NOMO-1 treated with DMSO at 0.1 percent for 48 hours (cell line): ENCODE measurements at regions not wholly inside any gene's neighbourhood (a gene's known extent, or its start where the extent isn't known, plus 50 kb on each side); places are given as distances from the start of the nearest gene placed in this dataset.

ENCODE experiments used
- DNase-seq: peaks from one replicate; lab custom pipeline; 2025; ENCODE audit not compliant: unreplicated experiment; lab: John Stamatoyannopoulos, UW

DNA sequence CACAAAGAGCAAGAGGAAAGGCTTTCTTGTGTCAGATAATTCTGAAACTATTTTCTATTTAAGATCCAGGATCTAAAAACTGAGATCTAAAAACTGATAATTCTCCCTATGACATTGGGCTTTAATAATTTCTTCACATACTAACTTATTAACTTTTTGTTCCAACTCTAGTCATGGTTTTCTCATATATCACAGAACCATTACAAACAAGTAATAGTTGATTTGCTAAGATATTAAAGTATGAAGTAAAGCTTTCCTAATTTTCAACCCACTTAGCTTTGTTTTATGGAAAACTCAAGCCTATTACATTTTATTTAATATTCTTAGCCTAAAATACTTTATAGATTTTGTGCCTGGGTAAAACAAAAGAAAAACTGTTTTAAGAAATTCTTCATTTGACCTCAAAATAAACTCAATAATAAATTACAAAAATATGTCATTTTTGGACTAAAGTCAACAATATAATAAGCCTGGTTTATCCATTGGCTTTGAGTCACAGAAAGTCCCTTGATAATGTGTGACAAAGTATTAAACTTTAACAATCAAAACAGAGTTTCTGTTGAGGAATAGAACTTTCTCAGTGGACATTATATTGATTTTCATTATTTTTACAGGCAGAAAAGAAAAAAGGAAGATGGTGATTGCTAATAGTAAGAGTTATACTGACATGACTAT, 1142.9 kb upstream of the SORCS1 start:
- DNase-seq: no peak

DNA sequence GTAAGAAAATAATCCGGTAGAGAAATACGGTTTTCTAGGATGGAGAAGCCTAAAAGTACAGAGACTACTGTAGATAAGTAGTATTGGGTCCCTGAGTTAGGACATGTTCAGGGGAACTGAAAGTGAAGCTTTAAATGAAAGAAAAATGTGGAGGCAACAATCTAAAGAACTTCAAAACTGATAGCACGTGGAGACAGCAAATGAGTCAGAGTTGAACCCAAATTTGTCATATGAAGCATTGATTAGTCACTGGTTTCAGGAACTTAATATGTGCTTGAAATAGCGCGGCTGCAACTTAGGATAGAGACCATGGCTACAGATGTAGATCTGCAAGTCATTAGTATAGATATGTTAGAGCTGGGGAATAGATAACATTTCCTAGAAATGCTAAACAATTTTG, 1138.6 kb upstream of the SORCS1 start:
- no peak for DNase-seq

DNA sequence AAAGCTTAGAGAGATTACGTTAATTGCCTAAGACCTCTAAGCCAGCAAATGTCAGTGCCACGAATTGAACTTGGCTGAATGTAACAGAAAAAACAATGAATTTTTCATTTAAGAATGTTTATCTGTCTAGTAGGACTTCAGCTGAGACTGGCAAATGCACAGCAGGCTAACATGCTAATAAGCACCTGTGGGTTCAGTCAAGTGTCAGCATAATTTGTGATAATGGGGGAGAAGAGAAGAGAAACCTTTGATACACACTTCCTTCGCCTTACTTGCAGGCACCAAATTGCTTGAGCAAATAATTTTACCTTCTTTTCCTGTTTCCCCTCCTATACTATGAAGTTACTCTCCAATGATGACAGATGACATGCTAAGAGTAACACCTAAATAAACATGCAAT, 1136.5 kb upstream of the SORCS1 start:
- no peak for DNase-seq

DNA sequence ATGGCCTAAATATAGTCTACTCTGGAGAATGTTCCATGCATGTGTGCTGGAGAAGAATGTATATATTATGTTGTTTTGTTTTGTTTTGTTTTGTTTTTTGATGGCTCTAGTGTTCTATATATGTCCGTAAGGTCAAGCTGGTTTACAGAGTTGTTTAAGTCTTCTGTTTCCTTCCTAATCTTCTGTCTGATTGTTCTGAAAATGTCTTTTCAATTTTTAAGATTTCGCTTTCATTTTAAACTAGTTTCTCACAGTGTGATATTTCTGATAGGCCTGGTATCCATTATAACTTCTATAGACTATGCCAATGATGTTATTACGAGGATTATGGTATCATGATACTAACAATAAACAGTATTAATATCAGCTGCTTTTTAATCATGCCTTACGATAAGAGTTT, 1126.3 kb upstream of the SORCS1 start:
- DNase-seq: no peak

DNA sequence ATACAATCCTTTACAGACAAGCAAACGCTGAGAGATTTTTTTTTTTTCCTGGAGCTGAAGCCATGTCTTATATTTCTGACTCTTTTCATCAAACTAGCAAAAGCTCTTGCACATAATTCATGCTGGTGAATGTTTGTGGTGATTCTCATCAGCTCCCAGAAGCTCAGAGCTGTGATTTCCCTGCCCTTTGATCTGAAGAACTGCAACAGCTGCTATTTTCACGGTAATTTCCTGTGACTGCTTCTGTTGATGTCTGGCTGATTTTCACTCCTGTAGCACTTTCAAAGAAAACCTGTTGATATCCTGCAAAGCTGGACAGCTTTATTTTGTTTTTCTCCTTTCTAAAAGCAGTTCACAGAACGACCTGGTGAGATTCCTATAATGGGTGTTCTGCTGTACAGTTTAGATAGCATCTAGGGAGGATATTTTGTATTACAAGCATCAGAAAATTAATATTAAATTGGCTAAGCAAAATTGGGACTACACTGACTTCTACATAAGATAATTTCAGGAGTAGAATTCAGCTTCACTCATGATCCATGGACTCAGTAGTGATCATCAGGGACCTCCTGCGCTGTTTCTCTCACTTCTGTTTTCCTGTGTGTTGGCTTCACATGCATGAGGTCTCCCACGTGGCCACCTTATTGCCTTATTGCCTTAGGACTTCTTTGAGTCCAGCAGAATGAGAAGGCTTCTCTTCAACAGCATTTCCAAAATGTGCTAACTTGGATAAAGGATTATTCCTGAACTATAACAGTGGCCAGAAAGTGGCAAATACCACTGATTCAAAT, 1111.6 kb upstream of the SORCS1 start:
- no peak for DNase-seq

DNA sequence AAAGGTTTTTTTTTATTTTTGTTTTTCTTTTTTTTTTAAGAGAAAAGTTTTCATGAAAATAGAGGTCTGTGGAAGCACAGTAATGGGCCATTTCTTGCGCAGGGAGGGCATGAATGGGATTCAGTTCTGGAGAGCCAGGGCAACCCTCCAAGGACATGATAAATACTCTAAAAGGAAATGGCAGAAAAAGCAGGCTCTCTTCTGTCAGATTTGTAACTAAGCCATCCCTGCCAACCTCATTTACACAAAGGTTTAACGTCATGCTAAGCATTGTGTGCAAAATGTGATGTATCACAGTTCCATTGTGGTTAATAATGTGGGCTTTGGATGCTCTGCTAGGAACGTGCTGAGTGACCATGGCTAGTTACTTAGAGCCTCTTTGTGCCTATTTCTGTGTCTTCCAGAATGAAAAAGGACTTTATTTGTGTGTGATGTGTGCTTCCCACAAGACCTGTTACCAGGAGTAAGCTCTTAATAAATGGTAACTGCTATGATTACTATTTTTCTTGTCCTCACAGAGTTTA, 1095.9 kb upstream of the SORCS1 start:
- no peak for DNase-seq

DNA sequence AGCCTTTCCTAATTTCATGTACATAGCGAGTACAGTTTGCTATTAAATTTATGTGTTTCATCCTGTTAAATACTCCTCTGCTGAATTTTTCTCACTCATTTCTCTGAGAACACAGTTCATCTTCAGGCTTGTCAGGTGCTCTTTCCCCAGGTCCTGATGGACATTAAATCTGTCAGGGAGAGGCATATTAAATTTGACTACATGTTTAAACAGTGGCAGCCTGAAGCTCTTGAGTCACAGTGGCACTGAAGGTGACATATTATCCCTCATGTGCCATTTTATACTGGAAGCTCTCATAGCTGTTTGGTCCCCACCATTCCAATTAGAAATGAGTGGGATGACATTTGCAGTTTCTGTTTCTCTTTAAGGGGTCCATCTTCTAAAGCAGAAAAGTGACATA, 1089.6 kb upstream of the SORCS1 start:
- no peak for DNase-seq

DNA sequence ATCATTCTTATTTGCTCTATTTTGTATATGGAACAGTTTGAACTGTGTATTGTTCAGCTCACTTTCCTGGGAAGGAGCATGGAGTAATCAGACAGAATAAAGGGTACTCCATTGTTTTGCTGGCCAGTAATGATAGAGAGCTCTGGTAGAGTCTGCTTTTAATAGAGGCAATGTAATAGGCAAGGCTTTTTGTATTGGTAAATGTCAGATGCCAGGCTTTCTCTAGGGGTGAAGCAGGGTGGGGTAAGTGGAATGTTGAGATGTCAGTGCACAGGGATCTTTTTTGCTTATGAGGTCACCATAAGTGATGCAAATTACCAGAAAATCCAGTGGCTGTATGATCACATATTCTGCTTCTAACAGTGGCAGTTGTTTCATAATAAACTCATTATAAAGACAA, 1088.3 kb upstream of the SORCS1 start:
- DNase-seq: no peak

DNA sequence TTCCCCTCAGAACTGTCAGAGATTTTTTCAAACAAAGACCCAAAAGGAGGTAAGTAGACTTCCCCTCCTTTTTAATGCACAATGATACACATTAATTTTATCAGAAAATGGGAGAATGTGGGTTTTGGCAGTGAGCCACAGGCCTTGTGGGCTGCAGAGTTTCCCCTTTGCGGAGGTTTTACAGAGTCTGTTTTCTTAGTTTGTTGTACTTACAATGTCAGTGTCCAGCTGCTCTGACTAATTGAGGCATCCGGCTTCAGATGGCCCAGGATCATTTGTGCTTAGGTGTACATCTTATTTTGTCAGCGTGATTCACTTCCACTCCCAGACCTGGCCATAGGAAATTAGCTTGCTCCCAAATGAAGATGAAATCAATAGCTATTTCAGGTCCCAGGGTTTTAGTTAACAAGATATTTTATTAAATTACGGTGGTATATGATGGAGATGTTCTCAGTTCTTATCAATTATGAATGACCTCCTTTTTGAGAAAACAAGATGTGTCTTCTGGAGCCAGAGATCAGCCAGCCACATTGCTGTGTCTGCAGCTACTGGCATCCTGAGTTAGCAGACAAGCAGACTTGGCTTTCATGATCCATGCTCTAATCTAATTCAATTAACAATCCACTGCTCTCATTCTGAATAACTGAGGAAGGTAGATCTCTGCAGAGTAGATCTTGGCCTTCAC, 1086.6 kb upstream of the SORCS1 start:
- DNase-seq: no peak

DNA sequence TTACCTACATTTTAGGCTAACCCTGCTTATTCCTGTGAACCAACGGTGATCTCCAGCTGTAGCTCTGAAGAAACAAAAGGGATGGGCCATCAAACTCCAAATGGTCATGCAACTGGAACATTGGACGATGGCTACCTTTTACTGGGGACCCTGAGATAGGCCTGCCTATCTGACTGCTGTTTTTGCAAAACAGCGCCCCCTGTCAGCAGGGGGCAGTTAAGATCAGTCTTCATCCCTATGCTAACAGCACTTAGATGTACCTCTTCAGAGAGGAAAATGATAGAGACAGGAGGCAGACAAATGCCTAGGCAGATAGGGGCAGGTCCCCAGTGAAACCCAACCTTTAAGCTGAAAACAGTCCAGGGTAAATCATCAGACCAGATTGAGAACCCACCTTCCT, 1085.4 kb upstream of the SORCS1 start:
- no peak for DNase-seq

DNA sequence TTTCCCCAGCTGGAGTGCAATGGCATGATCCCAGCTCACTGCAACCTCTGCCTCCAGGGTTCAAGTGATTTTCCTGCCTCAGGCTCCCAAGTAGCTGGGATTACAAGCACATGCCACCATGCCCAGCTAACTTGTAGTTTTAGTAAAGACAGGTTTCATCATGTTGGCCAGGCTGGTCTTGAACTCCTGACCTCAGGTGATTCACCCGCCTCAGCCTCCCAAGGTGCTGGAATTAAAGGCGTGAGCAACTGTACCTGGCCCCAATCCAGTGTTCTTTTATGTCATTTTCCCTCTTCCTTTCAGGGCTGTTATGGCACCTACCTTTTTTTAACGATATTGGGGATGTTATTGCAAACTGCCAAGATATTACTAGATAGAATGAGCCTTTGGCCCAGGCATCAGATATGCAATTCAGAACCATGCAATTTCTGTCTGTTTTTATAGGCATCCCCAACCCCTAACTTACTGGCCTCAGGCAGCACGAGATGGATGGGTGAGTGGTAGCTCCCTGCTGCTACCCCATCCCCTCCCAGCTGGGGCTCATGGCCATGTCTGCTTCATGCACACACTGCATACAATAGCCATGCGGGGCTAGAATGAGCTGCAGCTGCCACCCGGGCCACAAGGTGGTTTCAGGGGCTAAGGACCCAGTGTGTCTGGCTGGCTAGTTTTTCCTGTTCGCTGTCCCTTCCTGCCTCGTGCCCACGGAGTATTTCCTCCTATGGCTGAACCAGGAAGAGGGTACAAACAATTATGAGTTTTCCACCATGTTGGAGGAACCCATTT, 1080.1 kb upstream of the SORCS1 start:
- DNase-seq: no peak

DNA sequence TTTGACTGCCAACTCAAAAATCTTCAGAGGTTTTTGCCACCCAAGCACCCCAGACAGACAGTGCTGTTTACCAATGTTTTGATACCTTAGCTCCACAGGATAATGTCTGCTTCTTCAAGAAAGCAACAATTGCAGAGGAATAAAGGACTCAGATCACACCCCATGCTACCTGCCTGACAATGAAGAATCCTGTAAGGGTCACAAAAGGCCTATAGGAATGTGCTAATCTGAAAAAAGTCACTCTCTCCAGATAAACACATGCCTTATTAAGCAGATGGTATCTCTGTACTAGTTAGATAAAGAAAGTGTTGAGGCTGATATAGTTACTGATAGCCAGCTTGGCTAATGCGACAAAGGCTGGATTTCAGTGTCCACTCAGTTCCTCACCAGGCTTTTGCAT, 1076.7 kb upstream of the SORCS1 start:
- DNase-seq: no peak

DNA sequence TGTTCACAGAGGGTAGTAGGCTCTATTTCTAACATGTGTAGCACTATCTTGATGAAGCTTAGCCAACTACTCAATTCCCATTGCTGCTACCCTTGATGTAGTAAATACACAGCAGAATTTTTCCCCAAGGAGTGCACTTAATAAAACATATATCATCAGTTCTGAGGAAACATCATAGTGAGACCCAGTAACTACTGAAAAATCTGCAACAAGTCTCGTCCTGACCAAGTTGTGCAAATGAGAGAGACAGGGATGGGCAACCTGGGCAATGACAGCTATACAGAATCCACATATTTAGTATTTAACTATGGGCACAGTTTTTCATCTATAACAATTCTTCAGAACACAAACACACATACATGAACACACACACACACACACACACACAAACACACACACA, 1073.8 kb upstream of the SORCS1 start:
- no peak for DNase-seq

DNA sequence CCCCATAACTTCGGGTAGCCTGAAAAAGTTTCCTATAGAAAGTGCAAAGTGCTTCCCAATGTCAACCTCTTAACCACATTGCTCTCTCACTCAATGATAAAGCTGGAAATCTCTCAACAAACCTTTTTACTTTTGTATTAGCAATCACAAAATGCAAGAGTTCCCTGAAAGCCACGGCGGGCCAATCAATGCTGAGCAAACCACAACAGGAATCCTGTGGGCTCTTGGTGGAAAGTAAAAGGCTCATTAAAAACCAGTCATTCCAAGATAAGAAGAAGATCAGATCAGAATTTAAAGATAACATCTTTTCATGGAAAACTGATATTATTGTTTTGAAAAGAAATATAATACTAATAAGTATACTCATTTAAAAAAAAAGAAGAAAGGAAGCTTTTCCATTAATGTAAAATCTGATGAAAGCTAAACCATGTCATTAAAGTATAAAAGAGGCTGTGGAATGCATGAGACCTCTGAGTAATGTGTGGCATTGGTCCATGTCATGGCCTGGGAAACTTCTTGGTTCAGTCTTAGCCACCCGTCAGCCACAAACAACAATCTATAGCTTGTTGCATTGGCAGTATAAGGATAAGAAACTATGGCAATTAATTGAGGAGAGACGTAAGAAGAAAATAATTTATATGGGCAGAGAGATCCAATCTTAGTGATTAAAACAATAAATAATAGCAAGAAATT, 1066.1 kb upstream of the SORCS1 start:
- no peak for DNase-seq

DNA sequence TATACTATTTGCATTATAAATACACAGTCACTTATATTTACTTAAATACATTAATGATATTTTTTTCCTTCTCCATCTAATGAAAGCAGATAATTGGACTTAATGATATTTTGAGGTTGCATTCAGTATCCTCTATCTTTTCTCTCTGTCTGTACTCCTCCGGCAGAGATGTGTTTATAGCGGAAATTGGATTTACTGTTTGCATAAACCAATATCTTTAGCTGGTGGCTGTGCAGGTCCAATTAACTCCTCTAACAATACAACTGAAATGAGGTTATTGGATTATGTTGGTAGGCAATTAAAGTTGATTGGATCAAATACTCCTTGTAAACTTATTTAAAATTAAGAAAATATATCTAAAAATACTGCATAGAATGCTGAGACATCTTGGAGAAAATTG, 1044.2 kb upstream of the SORCS1 start:
- no peak for DNase-seq

DNA sequence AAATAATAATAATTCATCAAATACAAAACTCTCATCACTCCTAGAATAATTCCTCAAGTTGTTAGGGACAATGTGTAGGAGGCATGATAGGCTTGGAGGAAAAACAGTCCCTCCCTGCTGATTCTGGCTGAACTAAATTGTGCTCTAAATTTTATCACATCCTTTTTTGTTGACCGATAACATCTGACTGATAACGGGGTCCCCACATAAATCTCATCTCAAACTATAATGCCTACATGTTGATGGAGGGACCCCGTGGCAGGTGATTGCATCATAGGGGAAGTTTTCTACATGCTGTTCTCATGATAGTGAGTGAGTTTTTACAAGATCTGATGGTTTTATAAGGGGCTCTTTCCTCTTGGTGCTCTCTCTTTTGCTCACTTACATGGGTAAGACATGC, 1043.5 kb upstream of the SORCS1 start:
- no peak for DNase-seq

DNA sequence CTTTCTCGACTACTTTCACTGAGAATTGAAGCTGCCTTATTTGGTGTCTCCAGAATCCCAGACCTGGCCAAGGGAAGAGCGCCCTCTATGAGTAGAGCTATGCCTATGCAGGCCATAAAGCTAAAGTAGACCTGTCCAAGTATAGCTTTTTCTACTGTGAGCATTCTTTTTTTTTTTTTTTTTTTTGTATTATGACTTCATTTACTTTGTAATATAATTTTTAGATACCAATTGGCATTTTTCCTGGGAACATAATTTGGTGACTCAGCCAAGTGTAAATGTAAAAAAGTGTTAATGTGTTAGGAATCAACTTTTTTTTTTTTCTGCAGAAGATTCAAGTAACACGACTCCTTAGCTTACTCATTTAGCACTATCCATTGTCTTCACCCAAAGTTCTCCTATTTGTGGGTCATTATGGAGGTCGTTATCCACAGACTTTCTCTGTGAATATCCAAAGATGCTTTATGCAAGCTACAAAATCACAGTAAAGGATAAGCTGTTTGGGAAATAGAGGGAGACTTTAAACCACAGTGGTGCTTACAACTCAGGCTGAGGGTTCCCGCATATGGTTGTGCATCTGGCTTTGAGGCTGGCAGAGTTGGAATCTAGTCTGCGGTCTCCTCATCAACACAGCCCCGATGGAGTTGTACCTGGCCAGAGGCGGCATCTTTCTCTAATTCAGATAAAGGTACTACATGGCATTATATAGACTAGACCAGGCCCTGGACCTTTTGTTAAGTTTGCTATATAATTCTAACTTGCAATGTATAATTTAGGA, 1040.2 kb upstream of the SORCS1 start:
- peak; percentile 37 for DNase-seq

DNA sequence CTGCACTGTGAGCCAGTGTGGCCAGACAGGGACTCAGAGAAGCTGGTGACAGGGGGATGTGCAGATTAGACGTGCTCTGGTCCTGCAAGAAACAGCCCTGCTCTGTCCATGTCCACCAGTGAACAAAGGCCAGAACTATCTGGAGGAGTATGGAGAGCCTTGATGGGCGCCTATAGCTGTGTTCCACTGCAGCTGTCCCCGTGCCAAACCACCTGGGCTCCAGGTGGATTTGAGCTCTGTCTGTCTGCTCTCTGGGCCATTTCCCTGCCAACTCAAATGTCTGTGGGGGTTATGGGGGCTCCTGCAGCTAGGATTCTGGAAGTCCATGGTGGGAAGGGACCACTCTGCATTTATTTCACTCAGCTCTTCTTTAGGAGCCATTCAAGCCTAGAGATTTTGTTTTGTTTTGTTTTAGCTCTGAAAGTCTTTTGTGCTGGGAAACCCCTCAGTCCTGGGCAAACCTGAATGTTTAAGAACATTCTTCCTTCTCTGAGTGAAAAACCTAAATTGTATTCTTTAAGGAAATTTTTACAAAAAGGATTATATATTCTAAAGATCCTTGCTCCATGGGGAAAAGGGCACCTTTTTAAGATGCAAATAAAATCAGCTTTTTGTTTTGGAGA, 1039.5 kb upstream of the SORCS1 start:
- no peak for DNase-seq

DNA sequence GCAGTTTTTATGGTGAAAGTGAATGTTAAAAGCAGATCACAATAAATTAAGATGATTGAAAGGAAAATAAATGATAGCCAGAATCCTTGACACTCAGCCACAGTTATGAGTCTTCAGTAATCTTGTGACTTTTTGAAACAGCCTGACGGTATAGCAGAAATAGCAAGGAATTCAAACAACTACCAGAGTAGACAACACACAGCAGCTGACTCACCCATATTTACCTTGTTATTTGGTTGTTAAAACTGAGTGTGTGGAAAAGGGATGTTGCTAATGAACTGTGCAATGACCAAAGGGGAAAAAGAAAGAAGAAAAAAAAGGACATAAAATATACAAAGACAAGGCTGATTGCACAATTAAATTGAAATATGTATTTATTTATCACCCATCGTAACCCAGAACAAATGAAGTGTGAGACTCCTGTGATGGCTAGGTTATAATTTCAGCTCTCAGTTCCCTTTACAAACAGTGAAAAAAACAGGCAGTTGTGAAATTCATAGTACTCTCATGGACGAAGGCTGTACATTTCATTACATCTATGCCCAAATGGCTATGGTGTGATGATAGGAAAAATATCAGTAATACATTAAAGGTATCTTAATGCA, 1023.0 kb upstream of the SORCS1 start:
- no peak for DNase-seq
